Activated naive CD4-positive, alpha-beta T cell treated with anti-CD3 and anti-CD28 coated beads, Interleukin-2, amount 50 U/mL, for 72 hours (primary cell): ENCODE measurements at regions not wholly inside any gene's neighbourhood (a gene's known extent, or its start where the extent isn't known, plus 50 kb on each side); places are given as distances from the start of the nearest gene placed in this dataset.
A peak's percentile ranks its signal among the peaks of the same experiment; 100 is the strongest.
"Not testable (repeated sequence)": the region's sequence is repeated elsewhere in the genome, so short reads cannot be mapped to it uniquely, and the experiment has no call there.

ENCODE experiments used
- ATAC-seq, 2 donors: fragments of 150-1000 bp; cut with Tn5 transposase; 2 replicates each; pipeline ENCODE4 v1.10.0; 2021; ENCODE audit warnings: mild to moderate bottlenecking in 2 of 2, moderate library complexity in 2 of 2
- DNase-seq, 2 donors: peaks; one replicate each; pipeline ENCODE4 v3.0.0; 2021 to 2022; ENCODE audit warnings: low spot score in 2 of 2
- H3K27ac Mint-ChIP-seq, 2 donors: one replicate each; pipeline ENCODE4 v1.8.0; 2022; ENCODE audit warnings: mild to moderate bottlenecking in 2 of 2, mixed read lengths in 2 of 2
- H3K36me3 Mint-ChIP-seq, 2 donors: one replicate each; pipeline ENCODE4 v1.8.0; 2022; ENCODE audit warnings: mixed read lengths in 2 of 2
- H3K9me3 Mint-ChIP-seq, 2 donors: one replicate each; pipeline ENCODE4 v1.8.0; 2022; ENCODE audit warnings: mixed read lengths in 2 of 2

DNA sequence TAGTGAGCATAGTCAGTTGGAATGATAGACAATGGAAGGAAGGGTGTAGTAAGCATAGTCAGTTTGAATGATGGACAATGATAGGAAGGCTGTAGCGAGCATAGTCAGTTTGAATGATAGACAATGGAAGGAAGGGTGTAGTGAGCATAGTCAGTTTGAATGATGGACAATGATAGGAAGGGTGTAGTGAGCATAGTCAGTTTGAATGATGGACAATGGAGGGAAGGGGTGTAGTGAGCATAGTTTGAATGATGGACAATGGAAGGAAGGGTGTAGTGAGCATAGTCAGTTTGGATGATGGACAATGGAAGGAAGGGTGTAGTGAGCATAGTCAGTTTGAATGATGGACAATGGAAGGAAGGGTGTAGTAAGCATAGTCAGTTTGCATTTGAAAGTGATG lies 755.8 kb upstream of the TPTE start:
- not testable (repeated sequence) for DNase-seq, H3K36me3 Mint-ChIP-seq, ATAC-seq, H3K9me3 Mint-ChIP-seq, H3K27ac Mint-ChIP-seq

DNA sequence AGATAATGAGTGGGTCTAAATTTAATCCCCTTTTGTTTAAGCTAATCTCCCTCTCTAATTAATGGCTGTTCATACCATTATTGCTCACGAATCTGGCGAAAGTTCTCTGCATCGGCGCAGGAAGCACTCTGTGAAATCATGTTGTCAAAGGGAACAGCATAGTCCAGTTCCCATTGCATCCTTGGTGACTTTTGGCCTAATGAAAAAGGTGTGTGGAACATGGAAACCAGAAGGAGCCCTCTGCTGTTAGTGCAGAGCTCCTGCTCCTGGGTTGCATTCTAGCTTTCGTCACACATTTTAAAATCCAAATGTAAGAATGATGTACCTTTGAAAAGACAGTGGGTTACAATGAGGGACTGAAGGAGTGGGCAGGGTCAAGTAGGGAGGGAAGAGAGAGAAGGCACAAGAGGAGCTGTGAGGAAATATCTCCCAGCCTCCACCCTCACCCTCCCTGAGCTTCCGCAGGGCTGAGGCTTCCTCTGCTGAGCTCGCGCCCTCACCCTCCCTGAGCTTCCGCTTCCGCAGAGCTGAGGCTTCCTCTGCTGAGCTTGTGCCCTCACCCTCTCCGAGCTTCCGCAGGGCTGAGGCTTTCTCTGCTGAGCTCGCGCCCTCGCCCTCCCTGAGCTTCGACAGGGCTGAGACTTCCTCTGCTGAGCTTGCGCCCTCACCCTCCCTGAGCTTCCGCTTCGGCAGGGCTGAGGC lies 754.3 kb upstream of the TPTE start:
- H3K36me3 Mint-ChIP-seq, DNase-seq, H3K27ac Mint-ChIP-seq, H3K9me3 Mint-ChIP-seq: not testable (repeated sequence)
- peak in 1 of 2 donors; percentile 20 for ATAC-seq

DNA sequence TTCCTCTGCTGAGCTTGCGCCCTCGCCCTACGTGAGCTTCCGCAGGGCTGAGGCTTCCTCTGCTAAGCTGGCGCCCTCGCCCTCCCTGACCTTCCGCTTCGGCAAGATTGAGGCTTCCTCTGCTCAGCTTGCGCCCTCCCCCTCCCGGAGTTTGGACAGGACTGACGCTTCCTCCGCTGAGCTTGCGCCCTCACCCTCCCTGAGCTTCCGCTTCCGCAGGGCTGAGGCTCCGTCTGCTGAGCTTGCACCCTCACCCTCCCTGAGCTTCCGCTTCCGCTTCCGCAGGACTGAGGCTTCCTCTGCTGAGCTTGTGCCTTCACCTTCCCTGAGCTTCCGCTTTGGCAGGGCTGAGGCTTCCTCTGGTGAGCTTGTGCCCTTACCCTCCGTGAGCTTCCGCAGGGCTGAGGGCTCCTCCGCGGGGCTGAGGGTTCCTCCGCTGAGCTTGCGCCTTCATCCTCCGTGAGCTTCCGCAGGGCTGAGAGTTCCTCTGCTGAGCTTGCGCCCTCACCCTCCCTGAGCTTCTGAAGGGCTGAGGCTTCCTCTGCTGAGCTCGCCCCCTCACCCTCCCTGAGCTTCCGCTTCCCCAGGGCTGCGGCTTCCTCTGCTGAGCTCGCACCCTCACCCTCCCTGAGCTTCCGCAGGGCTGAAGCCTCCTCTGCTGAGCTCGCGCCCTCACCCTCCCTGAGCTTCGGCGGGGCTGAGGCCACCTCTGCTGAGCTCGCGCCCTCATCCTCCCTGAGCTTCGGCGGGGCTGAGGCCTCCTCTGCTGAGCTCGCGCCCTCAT lies 753.6 kb upstream of the TPTE start:
- Mint-ChIP-seq H3K36me3 (peaks cover 0 to 5% of the 10 kb centered on the region in 2 donors), H3K27ac (no peak overlapping the region), H3K9me3 (no peaks in the 10 kb centered on the region)
- ATAC-seq (peak in 1 of 2 donors; percentile 7), DNase-seq (no peak)

DNA sequence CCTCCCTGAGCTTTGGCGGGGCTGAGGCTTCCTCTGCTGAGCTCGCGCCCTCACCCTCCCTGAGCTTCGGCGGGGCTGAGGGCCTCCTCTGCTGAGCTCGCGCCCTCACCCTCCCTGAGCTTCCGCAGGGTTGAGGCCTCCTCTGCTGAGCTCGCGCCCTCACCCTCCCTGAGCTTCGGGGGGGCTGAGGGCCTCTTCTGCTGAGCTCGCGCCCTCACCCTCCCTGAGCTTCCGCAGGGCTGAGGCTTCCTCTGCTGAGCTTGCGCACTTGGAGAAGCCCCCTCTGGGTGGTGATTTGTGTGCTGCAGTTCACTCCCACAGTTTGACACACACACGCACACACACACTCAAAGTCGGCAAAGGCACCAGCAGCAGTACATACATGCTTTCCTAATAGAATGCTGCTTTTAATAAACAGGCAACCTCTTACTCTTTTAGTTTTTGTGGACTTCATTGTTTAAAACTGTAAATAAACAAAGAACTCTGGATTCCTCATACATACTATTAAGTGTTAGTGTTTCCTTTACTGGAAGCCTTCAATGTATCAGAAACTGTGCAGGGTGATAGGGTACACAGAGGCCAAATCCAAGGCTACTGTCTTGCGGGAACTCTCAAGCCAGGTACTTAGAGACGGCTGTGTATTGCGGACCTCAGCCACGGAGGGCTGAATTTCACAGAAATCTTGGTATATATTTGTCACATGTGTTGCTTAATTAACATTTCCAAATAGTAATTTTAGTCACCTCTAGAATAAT lies 752.8 kb upstream of the TPTE start:
- H3K27ac Mint-ChIP-seq, DNase-seq, H3K36me3 Mint-ChIP-seq, H3K9me3 Mint-ChIP-seq, ATAC-seq: not testable (repeated sequence)

DNA sequence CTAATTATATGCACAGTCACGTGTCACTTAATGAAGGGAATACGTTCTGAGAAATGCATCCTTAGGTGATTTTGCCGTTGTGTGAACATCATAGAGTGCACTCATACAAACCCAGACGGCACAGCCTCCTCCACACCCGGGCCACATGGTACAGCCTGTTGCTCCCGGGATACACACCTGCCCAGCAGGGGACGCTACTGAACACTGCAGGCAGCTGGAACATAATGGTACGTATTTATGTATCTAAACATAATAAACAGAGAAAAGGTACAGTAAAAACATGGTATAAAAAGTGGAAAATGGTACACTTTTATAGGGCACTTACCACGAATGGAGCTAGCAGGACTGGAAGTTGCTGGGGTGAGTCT lies 752.3 kb upstream of the TPTE start:
- DNase-seq, H3K27ac Mint-ChIP-seq, H3K9me3 Mint-ChIP-seq, H3K36me3 Mint-ChIP-seq, ATAC-seq: not testable (repeated sequence)

DNA sequence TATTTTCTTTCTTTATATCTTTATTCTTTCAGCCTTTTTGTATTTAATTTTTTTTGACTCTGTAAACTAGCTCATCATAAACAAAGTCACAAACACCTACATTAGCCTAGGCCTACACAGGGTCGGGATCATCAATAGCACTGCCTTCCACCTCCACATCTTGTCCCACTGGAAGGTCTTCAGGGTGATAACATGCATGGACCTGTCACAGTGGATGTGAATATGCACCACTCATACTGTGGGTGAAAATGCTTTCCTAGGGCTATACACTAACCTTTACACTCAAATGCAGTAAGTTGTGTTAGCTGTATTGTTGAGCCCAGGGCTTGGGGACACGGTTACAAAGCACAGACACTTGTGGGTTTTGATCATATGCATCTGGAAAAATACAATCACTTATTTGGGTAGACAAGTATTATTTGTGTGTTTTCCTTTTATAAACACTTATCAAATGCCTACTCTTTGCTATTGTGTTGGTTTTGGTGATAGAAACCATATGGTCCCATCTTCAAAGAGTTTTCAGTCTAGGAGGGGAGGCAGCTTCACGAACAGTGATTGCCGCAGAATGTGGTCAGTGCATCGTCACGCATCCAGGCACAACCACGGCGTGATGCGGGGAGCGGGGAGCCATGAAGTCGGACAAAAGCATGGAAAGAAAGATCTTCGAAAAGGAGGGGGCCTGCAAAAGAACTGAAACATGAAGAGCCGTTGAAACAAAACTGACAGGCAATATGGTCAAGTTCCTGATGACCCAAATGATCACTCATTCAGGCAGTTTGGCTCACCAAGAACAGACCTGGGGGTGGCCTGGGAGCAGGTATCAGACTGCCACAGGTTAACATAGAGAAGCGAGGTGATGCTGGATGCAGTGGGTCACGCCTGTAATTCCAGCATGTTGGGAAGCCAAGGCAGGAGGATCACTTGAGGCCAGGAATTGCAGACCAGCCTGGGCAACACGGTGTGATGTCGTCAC lies 751.4 kb upstream of the TPTE start:
- H3K9me3 Mint-ChIP-seq, DNase-seq: not testable (repeated sequence)

DNA sequence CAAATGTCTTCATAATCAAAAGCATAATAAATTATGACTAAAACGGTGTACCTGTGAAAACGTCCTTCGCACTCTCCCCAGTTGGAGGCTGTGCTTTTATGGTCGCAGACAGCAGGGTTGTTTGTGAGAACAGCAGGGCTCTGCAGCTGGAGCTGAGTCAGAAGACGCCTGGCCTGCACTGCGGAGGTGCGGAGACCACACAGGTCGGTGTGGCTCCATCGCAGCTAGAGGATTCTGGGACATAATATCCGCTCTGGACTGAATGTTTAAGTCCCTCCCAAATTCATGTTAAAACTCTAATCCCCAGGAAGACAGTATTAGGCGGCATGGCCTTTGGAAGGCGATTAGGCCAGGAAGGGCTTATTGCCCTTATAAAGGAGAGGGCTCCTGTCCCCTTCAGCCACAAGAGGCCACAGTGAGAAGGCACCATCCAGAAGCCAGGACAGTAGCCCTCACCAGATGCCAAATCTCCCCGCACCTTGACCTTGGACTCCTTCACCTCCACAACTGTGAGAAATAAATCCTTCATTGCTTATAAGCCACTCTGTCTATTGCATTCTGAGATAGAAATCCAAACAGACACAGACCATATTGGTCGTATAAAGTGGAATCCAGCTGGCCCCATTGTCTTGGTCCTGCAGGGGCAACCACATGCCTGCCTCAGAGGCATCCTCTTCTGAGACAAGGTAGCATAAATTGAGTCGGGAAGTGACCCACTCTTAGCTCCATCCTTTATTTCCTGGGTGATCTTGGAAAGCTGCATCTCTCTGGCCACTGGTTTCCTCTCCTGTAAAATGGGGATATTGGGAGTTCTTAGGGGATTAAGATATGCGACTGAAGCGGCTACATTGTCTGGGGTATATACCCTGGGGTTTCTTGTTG lies 749.7 kb upstream of the TPTE start:
- DNase-seq, ATAC-seq, H3K27ac Mint-ChIP-seq: not testable (repeated sequence)
- Mint-ChIP-seq H3K36me3 (peaks cover 15 to 23% of the 10 kb centered on the region in 2 donors), H3K9me3 (peaks cover 19 to 20% of the 10 kb centered on the region in 2 donors)

More for the DNA sequence above, 751.4 kb upstream of the TPTE start:
- H3K27ac Mint-ChIP-seq, H3K36me3 Mint-ChIP-seq, ATAC-seq: not testable (repeated sequence)

GRCh38 chr21:9772348-9772672 lies 749.1 kb upstream of the TPTE start:
- DNase-seq: no peak
- no peak for ATAC-seq
- Mint-ChIP-seq H3K36me3 (peaks cover 17 to 25% of the 10 kb centered on the region in 2 donors), H3K27ac (no peak overlapping the region), H3K9me3 (peaks cover 23% of the 10 kb centered on the region in 2 donors)

DNA sequence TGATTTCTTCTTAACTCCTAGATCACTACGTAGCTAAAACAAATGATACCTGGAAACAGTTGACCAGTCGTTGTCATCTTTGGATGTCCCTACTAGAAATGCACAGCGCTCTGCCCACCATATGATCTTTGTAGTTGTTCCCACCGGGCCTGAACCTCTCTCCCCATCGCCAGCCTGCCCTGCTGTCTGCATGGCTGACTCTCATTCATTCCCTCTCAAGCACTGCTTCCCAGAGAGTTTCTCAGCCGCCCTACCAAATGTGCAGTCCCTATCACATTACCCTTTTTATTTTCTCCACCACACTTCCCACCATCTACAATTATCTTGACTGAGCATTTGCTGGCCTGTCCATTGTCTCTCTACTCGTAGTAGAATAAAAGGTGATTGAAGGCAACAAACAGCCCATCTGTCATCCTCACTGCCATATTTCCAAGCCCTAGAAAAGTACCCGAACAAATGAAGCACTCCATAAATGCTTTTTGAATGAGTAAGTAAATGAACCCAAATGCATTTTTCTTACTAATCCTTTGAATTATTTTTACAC lies 748.4 kb upstream of the TPTE start:
- Mint-ChIP-seq H3K9me3 (peaks cover 26 to 29% of the 10 kb centered on the region in 2 donors), H3K36me3 (peaks cover 21 to 24% of the 10 kb centered on the region in 2 donors)
- not testable (repeated sequence) for DNase-seq, H3K27ac Mint-ChIP-seq, ATAC-seq

- ATAC-seq (no peak), DNase-seq (no peak)
- peaks cover 23 to 25% of the 10 kb centered on the region in 2 donors for H3K36me3 Mint-ChIP-seq
- no peak overlapping the region for H3K27ac Mint-ChIP-seq
- peaks cover 33 to 36% of the 10 kb centered on the region in 2 donors for H3K9me3 Mint-ChIP-seq
Observed at GRCh38 chr21:9774347-9774746, 747.0 kb upstream of the TPTE start.

DNA sequence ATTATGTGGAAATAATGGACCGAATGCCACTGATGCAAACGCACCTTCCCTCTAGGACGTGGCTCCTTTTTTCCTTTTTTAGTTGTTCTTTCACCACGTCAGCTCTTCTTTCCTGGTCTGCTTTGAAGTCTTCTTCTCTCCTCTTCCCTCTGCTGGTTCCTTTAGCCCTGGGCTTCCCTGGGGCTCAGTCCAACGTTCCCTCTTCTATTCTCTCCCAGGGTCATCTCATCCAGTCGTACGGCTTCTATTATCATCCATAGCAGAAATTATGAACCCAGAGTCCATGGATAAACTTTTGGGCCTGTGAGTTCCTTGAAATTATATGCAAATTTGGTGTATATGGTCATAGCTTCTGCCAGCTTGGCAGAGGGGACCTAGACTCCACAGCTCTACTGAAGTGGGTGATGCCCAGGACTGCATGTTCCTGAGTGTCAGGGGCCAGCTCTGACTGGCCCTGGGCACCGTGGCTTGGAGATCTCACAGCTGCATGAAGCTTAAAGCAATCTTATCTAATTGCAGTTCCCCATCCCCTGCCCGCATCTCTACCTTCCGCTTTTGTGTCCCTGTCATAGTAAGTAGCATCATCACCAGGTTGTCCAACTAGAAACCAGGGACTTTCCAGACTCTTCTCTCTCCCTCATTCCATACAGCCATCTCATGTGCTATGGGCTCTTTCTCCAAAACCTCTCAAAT lies 746.3 kb upstream of the TPTE start:
- not testable (repeated sequence) for ATAC-seq, DNase-seq, H3K27ac Mint-ChIP-seq
- peaks cover 33 to 36% of the 10 kb centered on the region in 2 donors for H3K9me3 Mint-ChIP-seq
- peaks cover 23 to 25% of the 10 kb centered on the region in 2 donors for H3K36me3 Mint-ChIP-seq

DNA sequence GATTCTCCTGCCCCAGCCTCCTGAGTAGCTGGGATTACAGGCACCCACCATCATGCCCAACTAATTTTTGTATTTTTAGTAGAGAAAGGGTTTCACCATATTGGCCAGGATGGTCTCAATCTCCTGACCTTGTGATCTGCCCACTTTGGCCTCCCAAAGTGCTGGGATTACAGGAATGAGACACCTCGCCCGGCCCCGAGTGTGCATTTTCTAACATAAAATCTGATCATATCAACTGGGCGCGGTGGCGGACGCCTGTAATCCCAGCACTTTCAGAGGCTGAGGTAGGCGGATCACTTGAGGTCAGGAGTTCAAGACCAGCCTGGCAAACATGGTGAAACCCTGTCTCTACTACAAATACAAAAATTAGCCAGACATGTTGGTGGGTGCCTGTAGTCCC lies 745.5 kb upstream of the TPTE start:
- Mint-ChIP-seq H3K36me3 (peaks cover 23 to 25% of the 10 kb centered on the region in 2 donors), H3K9me3 (peaks cover 40 to 42% of the 10 kb centered on the region in 2 donors)
- not testable (repeated sequence) for DNase-seq, H3K27ac Mint-ChIP-seq, ATAC-seq

DNA sequence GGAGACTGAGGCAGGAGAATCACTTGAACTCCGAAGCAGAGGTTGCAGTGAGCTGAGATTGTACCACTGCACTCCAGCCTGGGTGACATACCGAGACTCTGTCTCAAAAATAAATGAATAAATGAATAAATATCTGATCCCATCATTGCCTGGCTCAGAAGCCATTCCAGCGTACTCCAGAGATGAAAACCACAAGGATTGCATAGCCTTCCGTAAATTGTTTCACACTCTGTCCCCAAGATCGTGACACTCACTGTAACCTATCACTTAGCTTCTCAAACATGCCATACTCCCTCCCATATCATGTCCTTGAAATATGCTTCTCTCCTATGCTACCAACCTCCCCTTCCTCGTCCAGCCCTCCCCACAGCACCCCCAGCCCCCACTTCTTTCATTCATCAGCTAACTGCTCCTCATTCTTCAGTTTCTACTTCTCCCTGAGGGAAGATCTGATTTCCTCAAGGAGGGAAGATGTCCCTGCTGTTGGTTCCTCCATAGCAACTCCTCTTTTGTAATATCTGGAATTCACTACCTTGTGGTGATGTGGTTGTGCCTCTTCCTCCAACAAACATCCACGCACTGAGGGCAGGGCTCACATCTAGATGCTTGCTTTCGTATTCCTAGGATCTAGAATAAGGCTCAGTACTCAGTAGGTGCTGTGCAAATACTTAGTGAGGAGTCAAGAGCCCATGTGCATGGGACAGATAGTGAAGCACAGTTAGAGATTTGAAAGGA lies 744.9 kb upstream of the TPTE start:
- H3K36me3 Mint-ChIP-seq: peaks cover 23 to 25% of the 10 kb centered on the region in 2 donors
- ATAC-seq, DNase-seq: not testable (repeated sequence)

DNA sequence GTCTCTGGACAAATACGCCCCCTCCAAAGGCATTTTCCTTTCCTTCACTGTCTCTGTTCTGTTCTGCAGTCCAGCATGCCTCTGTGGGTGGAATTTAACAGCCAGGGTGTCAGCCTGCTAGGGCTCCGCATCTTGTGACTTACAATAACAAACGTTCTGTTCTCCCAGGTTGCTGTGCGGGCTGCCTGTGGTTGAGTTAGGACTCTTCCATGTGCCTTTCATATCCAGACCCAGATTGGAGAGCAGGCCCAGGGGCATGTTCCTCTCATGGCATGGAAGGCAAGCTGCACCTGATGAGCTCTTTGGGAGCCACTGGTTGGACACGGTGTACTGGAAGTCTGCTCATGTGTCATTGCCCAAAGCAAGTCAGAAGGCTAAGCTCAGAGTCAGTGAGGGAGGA lies 742.8 kb upstream of the TPTE start:
- Mint-ChIP-seq H3K36me3 (peaks cover 23 to 34% of the 10 kb centered on the region in 2 donors), H3K9me3 (peaks cover 44 to 58% of the 10 kb centered on the region in 2 donors)
- DNase-seq, ATAC-seq, H3K27ac Mint-ChIP-seq: not testable (repeated sequence)

More for the DNA sequence above, 744.9 kb upstream of the TPTE start:
- not testable (repeated sequence) for H3K27ac Mint-ChIP-seq
- peaks cover 42 to 43% of the 10 kb centered on the region in 2 donors for H3K9me3 Mint-ChIP-seq
